HCT116 (cell line): ENCODE measurements at regions not wholly inside any gene's neighbourhood (a gene's known extent, or its start where the extent isn't known, plus 50 kb on each side); places are given as distances from the start of the nearest gene placed in this dataset.
A peak's percentile ranks its signal among the peaks of the same experiment; 100 is the strongest.

Source experiments
- ATAC-seq: fragments of 200-7000 bp; cut with Tn5 transposase; 2 replicates; pipeline ENCODE4 v1.9.1; 2020; ENCODE audit warnings: mild to moderate bottlenecking, moderate library complexity
- BruUV-seq: library from RNA; stranded (reverse); fragments of 400-500 nt; replicated peaks from 2 replicates; lab custom pipeline; 2021; lab: Mats Ljungman, UMichigan
- CTCF ChIA-PET: fragments of 300-600 bp; sonication (Branson Sonifier 250); formaldehyde crosslinking; loops from one replicate; lab custom pipeline; 2021; ENCODE audit warnings: antibody characterized with exemption; lab: Charles Lee
- POLR2A ChIA-PET: fragments of 300-600, 350-600 bp; sonication (Branson Sonifier 250); formaldehyde crosslinking; loops from one replicate; lab custom pipeline; 2021; ENCODE audit warnings: antibody characterized with exemption; lab: Charles Lee
- RAD21 ChIA-PET, 2 experiments: fragments of 300-600 bp; sonication (Branson Sonifier 250); formaldehyde crosslinking; loops; one replicate each; lab custom pipeline; 2023; ENCODE audit warnings: low total read pairs in 2 of 2; ENCODE audit not compliant: uncharacterized antibody in 2 of 2, unreplicated experiment in 2 of 2, low non-redundant PET in 1 of 2; lab: Charles Lee
- DNase-seq: peaks from one replicate; pipeline ENCODE4 v3.0.0-alpha.2; 2010; ENCODE audit warnings: low read depth, low spot score
- H2AFZ ChIP-seq: fragments of 200-600 bp; shearing (Covaris generic), sonication (generic); 2 replicates; pipeline ENCODE4 v1.6.1; 2017; ENCODE audit warnings: low read depth, mixed run types, mixed read lengths, antibody characterized with exemption, low read length; ENCODE audit not compliant: poor library complexity, severe bottlenecking
- H3K27ac ChIP-seq: 2 replicates; pipeline ENCODE4 v1.5.1; 2012; ENCODE audit warnings: low read depth, low read length
- H3K27me3 ChIP-seq: fragments of 200-600 bp; sonication (generic); 2 replicates; pipeline ENCODE4 v1.6.1; 2016; ENCODE audit warnings: mixed run types, low read length, mixed read lengths; ENCODE audit not compliant: insufficient read depth
- H3K36me3 ChIP-seq, 2 experiments: fragments of 200-500 bp in 1 of 2; fragments of 200-600 bp in 1 of 2; sonication (Bioruptor generic) in 1 of 2; sonication (generic) in 1 of 2; 2 replicates each; pipeline versions ENCODE4 v1.5.1 to v1.6.1; 2014 to 2016; ENCODE audit warnings: low read length in 2 of 2, inconsistent platforms in 1 of 2, mixed read lengths in 1 of 2, mixed run types in 1 of 2; ENCODE audit not compliant: insufficient read depth in 2 of 2, control insufficient read depth in 1 of 2
- H3K4me1 ChIP-seq, 2 experiments: fragments of 200-600 bp in 1 of 2; sonication (generic) in 1 of 2; 2 replicates each; pipeline versions ENCODE4 v1.5.1 to v1.6.1; 2012 to 2017; ENCODE audit warnings: low read length in 2 of 2, inconsistent platforms in 1 of 2, mild to moderate bottlenecking in 1 of 2, mixed read lengths in 1 of 2, mixed run types in 1 of 2, moderate library complexity in 1 of 2; ENCODE audit not compliant: insufficient read depth in 2 of 2, control insufficient read depth in 1 of 2
- H3K4me2 ChIP-seq: fragments of 200-600 bp; sonication (generic); 2 replicates; pipeline ENCODE4 v1.6.1; 2017; ENCODE audit warnings: mixed run types, low read length, mixed read lengths
- H3K4me3 ChIP-seq, 2 experiments: fragments of 200-600 bp in 1 of 2; sonication (generic) in 1 of 2; replicated peaks in 1 of 2; 2 replicates each; pipeline ENCODE4 v1.5.1; 2011 to 2016; ENCODE audit warnings: low read length in 2 of 2, control low read depth in 1 of 2, low read depth in 1 of 2, mild to moderate bottlenecking in 1 of 2, mixed read lengths in 1 of 2, mixed run types in 1 of 2
- H3K79me2 ChIP-seq: fragments of 200-600 bp; sonication (generic); 2 replicates; pipeline ENCODE4 v1.6.1; 2017; ENCODE audit warnings: mild to moderate bottlenecking, mixed run types, low read length, moderate library complexity, mixed read lengths; ENCODE audit not compliant: insufficient read depth
- H3K9ac ChIP-seq: fragments of 200-600 bp; sonication (generic); 2 replicates; pipeline ENCODE4 v1.6.1; 2016; ENCODE audit warnings: low read length, mixed read lengths
- H3K9me2 ChIP-seq: fragments of 200-600 bp; sonication (generic), shearing (Covaris generic); 2 replicates; pipeline ENCODE4 v1.6.1; 2017; ENCODE audit warnings: mixed run types, mild to moderate bottlenecking, moderate library complexity; ENCODE audit not compliant: insufficient read depth
- H3K9me3 ChIP-seq, 2 experiments: fragments of 200-500 bp in 1 of 2; fragments of 200-600 bp in 1 of 2; sonication (Bioruptor generic) in 1 of 2; sonication (generic) in 1 of 2; 2 replicates each; pipeline ENCODE4 v1.6.1; 2014 to 2017; ENCODE audit warnings: low read length in 2 of 2, mixed read lengths in 2 of 2, inconsistent platforms in 1 of 2, low read depth in 1 of 2, mild to moderate bottlenecking in 1 of 2, mixed run types in 1 of 2, moderate library complexity in 1 of 2; ENCODE audit not compliant: control insufficient read depth in 1 of 2, insufficient read depth in 1 of 2
- H4K20me1 ChIP-seq: fragments of 200-600 bp; sonication (generic), shearing (Covaris generic); 2 replicates; pipeline ENCODE4 v1.6.1; 2017; ENCODE audit warnings: mixed run types, mild to moderate bottlenecking, moderate library complexity; ENCODE audit not compliant: insufficient read depth
- CEBPB ChIP-seq: IDR thresholded peaks from 2 replicates; pipeline ENCODE4 v1.6.1; 2012; ENCODE audit warnings: low read depth
- EGR1 ChIP-seq: IDR thresholded peaks from 2 replicates; pipeline ENCODE4 v1.6.1; 2012; ENCODE audit warnings: low read depth
- ELF1 ChIP-seq: IDR thresholded peaks from 2 replicates; pipeline ENCODE4 v1.6.1; 2012; ENCODE audit warnings: low read depth, borderline replicate concordance
- EZH2 ChIP-seq: fragments of 200-600 bp; sonication (generic); IDR thresholded peaks from 2 replicates; pipeline ENCODE4 v1.6.1; 2017; ENCODE audit warnings: antibody characterized with exemption, mixed run types
- EZH2phosphoT487 ChIP-seq: fragments of 200-600 bp; IDR thresholded peaks from 2 replicates; pipeline ENCODE4 v1.6.1; 2018; ENCODE audit warnings: antibody characterized with exemption, borderline replicate concordance
- FOSL1 ChIP-seq: IDR thresholded peaks from 2 replicates; pipeline ENCODE4 v1.6.1; 2012; ENCODE audit warnings: low read depth
- JUND ChIP-seq: IDR thresholded peaks from 2 replicates; pipeline ENCODE4 v1.6.1; 2012
- POLR2A ChIP-seq: IDR thresholded peaks from 2 replicates; pipeline ENCODE4 v1.7.0; 2011; ENCODE audit warnings: borderline replicate concordance; ENCODE audit not compliant: insufficient read depth, insufficient read length; ENCODE audit errors: extremely low read depth
- POLR2AphosphoS5 ChIP-seq: IDR thresholded peaks from 2 replicates; pipeline ENCODE4 v1.6.1; 2011; ENCODE audit warnings: mild to moderate bottlenecking, low read depth, low read length, moderate library complexity
- SIN3A ChIP-seq: IDR thresholded peaks from 2 replicates; pipeline ENCODE4 v1.6.1; 2012; ENCODE audit warnings: low read depth
- SP1 ChIP-seq: IDR thresholded peaks from 2 replicates; pipeline ENCODE4 v1.6.1; 2012; ENCODE audit warnings: low read depth
- YY1 ChIP-seq: IDR thresholded peaks from 2 replicates; pipeline ENCODE4 v1.6.1; 2011; ENCODE audit warnings: low read length, low read depth, moderate library complexity, mild to moderate bottlenecking; ENCODE audit not compliant: insufficient replicate concordance; ENCODE audit errors: extremely low read depth
- ZBTB33 ChIP-seq: IDR thresholded peaks from 2 replicates; pipeline ENCODE4 v1.6.1; 2011; ENCODE audit warnings: mild to moderate bottlenecking, low read length, moderate library complexity; ENCODE audit not compliant: insufficient replicate concordance; ENCODE audit errors: extremely low read depth
- intact Hi-C: fragments of 100-400 bp; cut with micrococcal nuclease; formaldehyde crosslinking; loops from 2 replicates; pipeline ENCODE4 v1.10.0; 2022
- TF ChIP-seq, protein P1 (sequence below), 3 experiments: fragments of 200-600 bp in 1 of 3; sonication (generic) in 1 of 3; IDR thresholded peaks in 2 of 3; conservative IDR thresholded peaks in 1 of 3; 2 replicates each; pipeline ENCODE4 v1.5.1; 2012 to 2017; ENCODE audit warnings: low read depth in 2 of 3, low read length in 2 of 3, antibody characterized with exemption in 1 of 3, borderline replicate concordance in 1 of 3, control low read depth in 1 of 3, mild to moderate bottlenecking in 1 of 3, mixed read lengths in 1 of 3, mixed run types in 1 of 3, moderate library complexity in 1 of 3; ENCODE audit not compliant: insufficient read depth in 1 of 3

GRCh38 chr17:65389949-65390348, 171.5 kb downstream of the AXIN2 start:
- ChIA-PET POLR2A (no interaction called here), RAD21 (no interaction called here), CTCF (no interaction called here)
- Histone ChIP-seq H3K4me3 (no peak overlapping the region), H3K4me1 (peaks cover 7 to 16% of the 10 kb centered on the region in 2 experiments), H3K36me3 (no peaks in the 10 kb centered on the region), H3K9ac (no peak overlapping the region), H3K27me3 (no peaks in the 10 kb centered on the region), H2AFZ (no peak overlapping the region), H4K20me1 (no peaks in the 10 kb centered on the region), H3K27ac (no peak overlapping the region), H3K4me2 (peak overlapping the region; percentile 18; the same call in 1 of the 2 replicates), H3K9me3 (no peaks in the 10 kb centered on the region), H3K9me2 (0 out of 2 replicates have a peak, but pooled peaks cover 4% of the 10 kb centered on the region), H3K79me2 (no peaks in the 10 kb centered on the region)
- intact Hi-C loops: no loop called here
- peak; percentile 4 for DNase-seq
- ATAC-seq: peak; percentile 71
- TF ChIP-seq CEBPB: no peak
- TF ChIP-seq JUND: 0 out of 2 replicates have a peak, but pooled peaks have one; percentile 20
- peak; percentile 21; the same call in 1 of the 2 replicates for TF ChIP-seq FOSL1
- no TSS peak for BruUV-seq

- H3K4me1 ChIP-seq: peaks cover 7 to 16% of the 10 kb centered on the region in 2 experiments
- POLR2A ChIA-PET: no interaction called here
- peak; percentile 25; the same call in 1 of the 2 replicates for ATAC-seq
- TF ChIP-seq POLR2A (no peak), EZH2 (no peak), YY1 (no peak), SIN3A (no peak), CEBPB (no peak), FOSL1 (no peak), EGR1 (no peak), SP1 (no peak), ELF1 (no peak), EZH2phosphoT487 (no peak), POLR2AphosphoS5 (no peak), ZBTB33 (no peak)
- TF ChIP-seq, protein P1, sequence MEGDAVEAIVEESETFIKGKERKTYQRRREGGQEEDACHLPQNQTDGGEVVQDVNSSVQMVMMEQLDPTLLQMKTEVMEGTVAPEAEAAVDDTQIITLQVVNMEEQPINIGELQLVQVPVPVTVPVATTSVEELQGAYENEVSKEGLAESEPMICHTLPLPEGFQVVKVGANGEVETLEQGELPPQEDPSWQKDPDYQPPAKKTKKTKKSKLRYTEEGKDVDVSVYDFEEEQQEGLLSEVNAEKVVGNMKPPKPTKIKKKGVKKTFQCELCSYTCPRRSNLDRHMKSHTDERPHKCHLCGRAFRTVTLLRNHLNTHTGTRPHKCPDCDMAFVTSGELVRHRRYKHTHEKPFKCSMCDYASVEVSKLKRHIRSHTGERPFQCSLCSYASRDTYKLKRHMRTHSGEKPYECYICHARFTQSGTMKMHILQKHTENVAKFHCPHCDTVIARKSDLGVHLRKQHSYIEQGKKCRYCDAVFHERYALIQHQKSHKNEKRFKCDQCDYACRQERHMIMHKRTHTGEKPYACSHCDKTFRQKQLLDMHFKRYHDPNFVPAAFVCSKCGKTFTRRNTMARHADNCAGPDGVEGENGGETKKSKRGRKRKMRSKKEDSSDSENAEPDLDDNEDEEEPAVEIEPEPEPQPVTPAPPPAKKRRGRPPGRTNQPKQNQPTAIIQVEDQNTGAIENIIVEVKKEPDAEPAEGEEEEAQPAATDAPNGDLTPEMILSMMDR (IDR thresholded peaks at IDR 0.05 in 2 of 3, conservative IDR thresholded peaks at IDR 0.05 in 1 of 3; ENCODE audit: borderline replicate concordance in 1 of 3, insufficient read depth in 1 of 3, low read depth in 2 of 3, low read length in 2 of 3): no peak
Observed at GRCh38 chr17:65389426-65389825, 172.0 kb downstream of the AXIN2 start.

More at GRCh38 chr17:65389426-65389825, 172.0 kb downstream of the AXIN2 start:
- ChIA-PET RAD21 (no interaction called here), CTCF (no interaction called here)
- no peak overlapping the region for H3K27ac ChIP-seq
- no peak overlapping the region for H3K9ac ChIP-seq
- no peaks in the 10 kb centered on the region for H3K36me3 ChIP-seq
- H3K9me2 ChIP-seq: 0 out of 2 replicates have a peak, but pooled peaks cover 4% of the 10 kb centered on the region
- no peak overlapping the region for H3K4me3 ChIP-seq
- H3K9me3 ChIP-seq: no peaks in the 10 kb centered on the region
- no peaks in the 10 kb centered on the region for H4K20me1 ChIP-seq
- no peaks in the 10 kb centered on the region for H3K79me2 ChIP-seq
- H3K27me3 ChIP-seq: no peaks in the 10 kb centered on the region
- H2AFZ ChIP-seq: no peak overlapping the region
- no TSS peak for BruUV-seq
- no peak for DNase-seq
- 0 out of 2 replicates have a peak overlapping the region, but pooled peaks have one; percentile 18 for H3K4me2 ChIP-seq
- intact Hi-C loops: no loop called here
